ENCODE measurements at regions not wholly inside any gene's neighbourhood (a gene's known extent, or its start where the extent isn't known, plus 50 kb on each side); places are given as distances from the start of the nearest gene placed in this dataset.

- TF ChIP-seq CTCF (IDR thresholded peaks at IDR 0.05; ENCODE audit: poor library complexity, severe bottlenecking) (no peak), EP300 (conservative IDR thresholded peaks at IDR 0.05; ENCODE audit: poor library complexity, severe bottlenecking) (no peak), EZH2 (IDR thresholded peaks at IDR 0.05; ENCODE audit: borderline replicate concordance, insufficient read depth, low read length, poor library complexity, severe bottlenecking) (no peak), RAD21 (conservative IDR thresholded peaks at IDR 0.05) (no peak), REST (IDR thresholded peaks at IDR 0.05; ENCODE audit: borderline replicate concordance) (no peak), SMC3 (conservative IDR thresholded peaks at IDR 0.05; ENCODE audit: poor library complexity) (no peak), TAF1 (IDR thresholded peaks at IDR 0.05; ENCODE audit: low read depth) (no peak), MXI1 (conservative IDR thresholded peaks at IDR 0.05; ENCODE audit: poor library complexity, severe bottlenecking) (no peak)
Measured at GRCh38 chr11:120035756-120036155, 102.2 kb downstream of the TRIM29 start.
